GM23338 (cell line): ENCODE measurements at regions not wholly inside any gene's neighbourhood (a gene's known extent, or its start where the extent isn't known, plus 50 kb on each side); places are given as distances from the start of the nearest gene placed in this dataset.

Source experiments
- ATAC-seq: fragments of 200-7000 bp; cut with Tn5 transposase; 3 replicates; pipeline ENCODE4 v1.9.1; 2020
- DNase-seq: peaks from one replicate; pipeline ENCODE4 v3.0.0-alpha.2; 2015; ENCODE audit warnings: low spot score
- H2AFZ ChIP-seq: fragments of 200-600 bp; sonication (generic); 2 replicates; pipeline ENCODE4 v1.8.0; 2016; ENCODE audit warnings: antibody characterized with exemption, mild to moderate bottlenecking, moderate library complexity
- H3F3A ChIP-seq: fragments of 200-600 bp; sonication (generic); replicated peaks from 2 replicates; pipeline ENCODE4 v1.8.0; 2017; ENCODE audit warnings: antibody characterized with exemption, mixed run types, low read depth
- H3K27ac ChIP-seq: fragments of 200-600 bp; sonication (generic); 2 replicates; pipeline ENCODE4 v1.6.1; 2016; ENCODE audit warnings: low read depth
- H3K27me3 ChIP-seq: fragments of 200-600 bp; sonication (generic); 2 replicates; pipeline ENCODE4 v1.8.0; 2016; ENCODE audit warnings: mild to moderate bottlenecking, mixed run types, moderate library complexity; ENCODE audit not compliant: insufficient read depth
- H3K36me3 ChIP-seq: fragments of 200-600 bp; sonication (generic); 2 replicates; pipeline ENCODE4 v1.8.0; 2016; ENCODE audit warnings: mild to moderate bottlenecking; ENCODE audit not compliant: insufficient read depth
- H3K4me1 ChIP-seq: fragments of 200-600 bp; sonication (generic); 2 replicates; pipeline ENCODE4 v1.8.0; 2016; ENCODE audit warnings: mild to moderate bottlenecking, moderate library complexity; ENCODE audit not compliant: insufficient read depth
- H3K4me2 ChIP-seq: fragments of 200-600 bp; sonication (generic); 2 replicates; pipeline ENCODE4 v1.7.1; 2017; ENCODE audit warnings: mixed run types
- H3K4me3 ChIP-seq: fragments of 200-600 bp; sonication (generic); 2 replicates; pipeline ENCODE4 v1.6.1; 2016; ENCODE audit warnings: mixed run types
- H3K79me2 ChIP-seq: fragments of 200-600 bp; sonication (generic); replicated peaks from 2 replicates; pipeline ENCODE4 v1.8.0; 2017; ENCODE audit warnings: mild to moderate bottlenecking; ENCODE audit not compliant: insufficient read depth
- H3K9me2 ChIP-seq: fragments of 200-600 bp; sonication (generic); 2 replicates; pipeline ENCODE4 v1.8.0; 2017; ENCODE audit not compliant: insufficient read depth
- H4K20me1 ChIP-seq: fragments of 200-600 bp; sonication (generic); replicated peaks from 2 replicates; pipeline ENCODE4 v1.8.0; 2017; ENCODE audit warnings: mild to moderate bottlenecking; ENCODE audit not compliant: insufficient read depth
- H3K27ac Mint-ChIP-seq: 2 replicates; pipeline ENCODE4 v1.8.0; 2020; ENCODE audit warnings: inconsistent platforms, mild to moderate bottlenecking, moderate library complexity, mixed read lengths
- H3K27me3 Mint-ChIP-seq: 3 replicates; pipeline ENCODE4 v1.8.0; 2022; ENCODE audit warnings: low read depth, mild to moderate bottlenecking, moderate library complexity, mixed read lengths, inconsistent platforms; ENCODE audit not compliant: insufficient read depth, poor library complexity
- H3K36me3 Mint-ChIP-seq: 3 replicates; pipeline ENCODE4 v1.8.0; 2021; ENCODE audit warnings: low read depth, mild to moderate bottlenecking, inconsistent platforms, moderate library complexity, mixed read lengths
- H3K4me1 Mint-ChIP-seq: 3 replicates; pipeline ENCODE4 v1.8.0; 2020; ENCODE audit warnings: mild to moderate bottlenecking, inconsistent platforms, mixed read lengths
- H3K4me3 Mint-ChIP-seq: 3 replicates; pipeline ENCODE4 v1.8.0; 2021; ENCODE audit warnings: moderate library complexity, mild to moderate bottlenecking, inconsistent platforms, mixed read lengths
- H3K9me3 Mint-ChIP-seq: 3 replicates; pipeline ENCODE4 v1.8.0; 2020; ENCODE audit warnings: moderate library complexity, mild to moderate bottlenecking, inconsistent platforms, mixed read lengths
- CREB1 ChIP-seq: fragments of 250-450 bp; sonication (Bioruptor Pico); IDR thresholded peaks from 2 replicates; pipeline ENCODE4 v1.5.0; 2020; ENCODE audit warnings: low read depth, mild to moderate bottlenecking, moderate library complexity
- CTCF ChIP-seq, 2 experiments: fragments of 200-600 bp in 1 of 2; sonication (generic) in 1 of 2; conservative IDR thresholded peaks; 2 replicates each; pipeline versions ENCODE4 v1.5.1 to v1.6.1; 2016 to 2017; ENCODE audit warnings: antibody characterized with exemption in 2 of 2, low read depth in 2 of 2, mild to moderate bottlenecking in 2 of 2, moderate library complexity in 1 of 2
- ETS1 ChIP-seq: IDR thresholded peaks from 2 replicates; pipeline ENCODE4 v1.6.1; 2016; ENCODE audit warnings: antibody characterized with exemption
- EZH2 ChIP-seq: fragments of 200-600 bp; sonication (generic); IDR thresholded peaks from one replicate; pipeline ENCODE4 v1.8.0; 2017; ENCODE audit warnings: antibody characterized with exemption, mild to moderate bottlenecking, low read depth; ENCODE audit not compliant: unreplicated experiment
- EZH2phosphoT487 ChIP-seq: fragments of 200-600 bp; sonication (generic); IDR thresholded peaks from one replicate; pipeline ENCODE4 v1.8.1; 2018; ENCODE audit warnings: antibody characterized with exemption; ENCODE audit not compliant: unreplicated experiment
- JUNB ChIP-seq: IDR thresholded peaks from one replicate; pipeline ENCODE4 v1.6.1; 2016; ENCODE audit warnings: antibody characterized with exemption; ENCODE audit not compliant: unreplicated experiment
- NANOG ChIP-seq: IDR thresholded peaks from 2 replicates; pipeline ENCODE4 v1.6.1; 2016; ENCODE audit warnings: antibody characterized with exemption, borderline replicate concordance
- POLR2AphosphoS5 ChIP-seq: IDR thresholded peaks from 2 replicates; pipeline ENCODE4 v1.6.1; 2016; ENCODE audit warnings: antibody characterized with exemption, low read depth
- REST ChIP-seq: IDR thresholded peaks from one replicate; pipeline ENCODE4 v1.6.1; 2018; ENCODE audit warnings: antibody characterized with exemption; ENCODE audit not compliant: unreplicated experiment
- STAT1 ChIP-seq: IDR thresholded peaks from one replicate; pipeline ENCODE4 v1.6.1; 2016; ENCODE audit warnings: antibody characterized with exemption; ENCODE audit not compliant: unreplicated experiment
- ZNF114 ChIP-seq: fragments of 250-450 bp; sonication (Bioruptor Pico); IDR thresholded peaks from 2 replicates; pipeline ENCODE4 v1.5.0; 2020; ENCODE audit warnings: mild to moderate bottlenecking, moderate library complexity
- ZNF331 ChIP-seq: fragments of 250-450 bp; sonication (Bioruptor Pico); IDR thresholded peaks from 2 replicates; pipeline ENCODE4 v1.5.0; 2020; ENCODE audit warnings: low read depth, mild to moderate bottlenecking, moderate library complexity
- ZNF462 ChIP-seq: fragments of 250-450 bp; sonication (Bioruptor Pico); IDR thresholded peaks from 2 replicates; pipeline ENCODE4 v1.5.0; 2020; ENCODE audit warnings: mild to moderate bottlenecking, moderate library complexity

- Histone ChIP-seq H3K27ac (no peak overlapping the region), H2AFZ (no peak overlapping the region), H3K36me3 (no peaks in the 10 kb centered on the region), H3K79me2 (no peaks in the 10 kb centered on the region), H3K27me3 (peaks cover 26% of the 10 kb centered on the region), H3K9me2 (no peaks in the 10 kb centered on the region), H3K4me2 (no peak overlapping the region), H4K20me1 (no peaks in the 10 kb centered on the region), H3K4me3 (no peak overlapping the region), H3K4me1 (peaks cover 5% of the 10 kb centered on the region; the same call in 1 of the 2 replicates), H3F3A (no peaks in the 10 kb centered on the region)
- peaks cover 9% of the 10 kb centered on the region for H3K4me1 Mint-ChIP-seq
- H3K27me3 Mint-ChIP-seq: peaks cover 19% of the 10 kb centered on the region
- H3K4me3 Mint-ChIP-seq: no peak overlapping the region
- no peak overlapping the region for H3K27ac Mint-ChIP-seq
- H3K9me3 Mint-ChIP-seq: no peaks in the 10 kb centered on the region
- TF ChIP-seq CTCF (conservative IDR thresholded peaks at IDR 0.05; ENCODE audit: low read depth in 2 of 2) (no peak), CREB1 (CRISPR knock-in tag) (no peak), ZNF462 (CRISPR knock-in tag) (no peak), JUNB (no peak), ZNF331 (CRISPR knock-in tag) (no peak), NANOG (no peak), REST (no peak), STAT1 (no peak), EZH2phosphoT487 (no peak), ETS1 (no peak), POLR2AphosphoS5 (no peak), EZH2 (no peak), ZNF114 (CRISPR knock-in tag) (no peak)
- H3K36me3 Mint-ChIP-seq: no peaks in the 10 kb centered on the region; the same call in 2 of the 3 replicates
- DNase-seq (no peak), ATAC-seq (no peak)
Observed at GRCh38 chr1:42037586-42037985, 115.6 kb upstream of the GUCA2B start.
